Stimulated activated CD8-positive, alpha-beta memory T cell treated with anti-CD3 and anti-CD28 coated beads, Interleukin-15, amount 100 ng/mL, for 4 hours (primary cell): ENCODE measurements at regions not wholly inside any gene's neighbourhood (a gene's known extent, or its start where the extent isn't known, plus 50 kb on each side); places are given as distances from the start of the nearest gene placed in this dataset.
"Not testable (repeated sequence)": the region's sequence is repeated elsewhere in the genome, so short reads cannot be mapped to it uniquely, and the experiment has no call there.

Source experiments
- DNase-seq, 2 donors: peaks; one replicate each; pipeline ENCODE4 v3.0.0-alpha.2; 2020; ENCODE audit warnings: low read depth in 2 of 2

- no peak for DNase-seq
These were observed 202.9 kb upstream of the MSX2 start for GRCh38 chr5:174521449-174521848.

- no peak for DNase-seq
These were observed 201.7 kb upstream of the MSX2 start for GRCh38 chr5:174522480-174523260.

- no peak for DNase-seq
These were observed 200.9 kb upstream of the MSX2 start for GRCh38 chr5:174523311-174524071.

- DNase-seq: no peak
These were observed 200.0 kb upstream of the MSX2 start for GRCh38 chr5:174524351-174524750.

- DNase-seq: no peak
These were observed 198.2 kb upstream of the MSX2 start for GRCh38 chr5:174526177-174526576.

- no peak for DNase-seq
These were observed 196.4 kb upstream of the MSX2 start for GRCh38 chr5:174527916-174528540.

GRCh38 chr5:174528821-174529544, 195.4 kb upstream of the MSX2 start:
- no peak for DNase-seq

- DNase-seq: no peak
These were observed 194.3 kb upstream of the MSX2 start for GRCh38 chr5:174529925-174530681.

- no peak for DNase-seq
These were observed 192.6 kb upstream of the MSX2 start for GRCh38 chr5:174531782-174532191.

GRCh38 chr5:174532455-174533453, 191.6 kb upstream of the MSX2 start:
- no peak for DNase-seq

- no peak for DNase-seq
These were observed 190.6 kb upstream of the MSX2 start for GRCh38 chr5:174533751-174534241.

GRCh38 chr5:174535669-174536068, 188.7 kb upstream of the MSX2 start:
- no peak for DNase-seq

GRCh38 chr5:174539823-174540222, 184.6 kb upstream of the MSX2 start:
- not testable (repeated sequence) for DNase-seq

- no peak for DNase-seq
These were observed 182.3 kb upstream of the MSX2 start for GRCh38 chr5:174542037-174542436.

GRCh38 chr5:174542471-174542870, 181.9 kb upstream of the MSX2 start:
- no peak for DNase-seq

GRCh38 chr5:174545926-174546325, 178.5 kb upstream of the MSX2 start:
- DNase-seq: no peak

GRCh38 chr5:174547814-174548213, 176.6 kb upstream of the MSX2 start:
- DNase-seq: no peak

- no peak for DNase-seq
These were observed 175.1 kb upstream of the MSX2 start for GRCh38 chr5:174549254-174549653.

GRCh38 chr5:174550026-174550425, 174.4 kb upstream of the MSX2 start:
- DNase-seq: no peak

GRCh38 chr5:174552428-174552827, 172.0 kb upstream of the MSX2 start:
- no peak for DNase-seq
